ENCODE measurements at regions not wholly inside any gene's neighbourhood (a gene's known extent, or its start where the extent isn't known, plus 50 kb on each side); places are given as distances from the start of the nearest gene placed in this dataset.

GRCh38 chr21:36245649-36246048 is 74.3 kb upstream of the MORC3 start:
- Histone ChIP-seq H3K9me3 (ENCODE audit: control insufficient read depth, insufficient read depth, low read length) (no peaks in the 10 kb centered on the region), H3K4me3 (ENCODE audit: low read depth, low read length) (no peak overlapping the region), H3K36me3 (ENCODE audit: control insufficient read depth, insufficient read depth, low read length) (peaks cover 44% of the 10 kb centered on the region), H3K4me1 (ENCODE audit: control insufficient read depth, insufficient read depth, low read length) (no peaks in the 10 kb centered on the region), H3K27ac (ENCODE audit: low read depth, low read length) (no peak overlapping the region), H3K27me3 (ENCODE audit: control insufficient read depth, insufficient read depth, low read length) (no peaks in the 10 kb centered on the region)
- 96% methylated on average over 18 of the region's 18 CpGs for WGBS (ENCODE audit: insufficient coverage)
- no peak for DNase-seq (ENCODE audit: low read depth in 4 of 6, low spot score in 6 of 6)

GRCh38 chr21:36246080-36246631 is 73.8 kb upstream of the MORC3 start:
- no peaks in the 10 kb centered on the region for H3K4me1 ChIP-seq (ENCODE audit: control insufficient read depth, insufficient read depth, low read length)
- WGBS (ENCODE audit: insufficient coverage) = 75% methylated on average over 23 of the region's 23 CpGs
- no peak overlapping the region for H3K4me3 ChIP-seq (ENCODE audit: low read depth, low read length)
- no peaks in the 10 kb centered on the region for H3K27me3 ChIP-seq (ENCODE audit: control insufficient read depth, insufficient read depth, low read length)
- H3K27ac ChIP-seq (ENCODE audit: low read depth, low read length) = no peak overlapping the region
- peaks cover 48% of the 10 kb centered on the region for H3K36me3 ChIP-seq (ENCODE audit: control insufficient read depth, insufficient read depth, low read length)
- DNase-seq (ENCODE audit: low read depth in 4 of 6, low spot score in 6 of 6) = no peak
- H3K9me3 ChIP-seq (ENCODE audit: control insufficient read depth, insufficient read depth, low read length) = no peaks in the 10 kb centered on the region

GRCh38 chr21:36247316-36248010 is 72.5 kb upstream of the MORC3 start:
- H3K27ac ChIP-seq (ENCODE audit: low read depth, low read length) = no peak overlapping the region
- WGBS (ENCODE audit: insufficient coverage) = 100% methylated on average over 5 of the region's 8 CpGs
- no peaks in the 10 kb centered on the region for H3K27me3 ChIP-seq (ENCODE audit: control insufficient read depth, insufficient read depth, low read length)
- no peaks in the 10 kb centered on the region for H3K4me1 ChIP-seq (ENCODE audit: control insufficient read depth, insufficient read depth, low read length)
- no peaks in the 10 kb centered on the region for H3K9me3 ChIP-seq (ENCODE audit: control insufficient read depth, insufficient read depth, low read length)
- DNase-seq (ENCODE audit: low read depth in 4 of 6, low spot score in 6 of 6) = no peak
- H3K4me3 ChIP-seq (ENCODE audit: low read depth, low read length) = no peak overlapping the region
- peaks cover 54% of the 10 kb centered on the region for H3K36me3 ChIP-seq (ENCODE audit: control insufficient read depth, insufficient read depth, low read length)

- no peak for DNase-seq (ENCODE audit: low read depth in 4 of 6, low spot score in 6 of 6)
- no peaks in the 10 kb centered on the region for H3K9me3 ChIP-seq (ENCODE audit: control insufficient read depth, insufficient read depth, low read length)
- H3K4me1 ChIP-seq (ENCODE audit: control insufficient read depth, insufficient read depth, low read length) = no peaks in the 10 kb centered on the region
- no peaks in the 10 kb centered on the region for H3K27me3 ChIP-seq (ENCODE audit: control insufficient read depth, insufficient read depth, low read length)
- H3K36me3 ChIP-seq (ENCODE audit: control insufficient read depth, insufficient read depth, low read length) = peaks cover 67% of the 10 kb centered on the region
- 90% methylated on average over 16 of the region's 20 CpGs for WGBS (ENCODE audit: insufficient coverage)
- no peak overlapping the region for H3K4me3 ChIP-seq (ENCODE audit: low read depth, low read length)
- H3K27ac ChIP-seq (ENCODE audit: low read depth, low read length) = no peak overlapping the region
These were observed 70.2 kb upstream of the MORC3 start for GRCh38 chr21:36249576-36250422.

- DNase-seq (ENCODE audit: low read depth in 4 of 6, low spot score in 6 of 6) = peak in 1 of 6 donors; percentile 5
- Histone ChIP-seq H3K36me3 (ENCODE audit: control insufficient read depth, insufficient read depth, low read length) (peaks cover 60% of the 10 kb centered on the region), H3K4me3 (ENCODE audit: low read depth, low read length) (no peak overlapping the region), H3K4me1 (ENCODE audit: control insufficient read depth, insufficient read depth, low read length) (no peaks in the 10 kb centered on the region), H3K9me3 (ENCODE audit: control insufficient read depth, insufficient read depth, low read length) (no peaks in the 10 kb centered on the region), H3K27ac (ENCODE audit: low read depth, low read length) (no peak overlapping the region), H3K27me3 (ENCODE audit: control insufficient read depth, insufficient read depth, low read length) (no peaks in the 10 kb centered on the region)
- 64% methylated on average over 17 of the region's 17 CpGs for WGBS (ENCODE audit: insufficient coverage)
These were observed 69.4 kb upstream of the MORC3 start for GRCh38 chr21:36250423-36251075.

GRCh38 chr21:36254106-36254941 is 65.7 kb upstream of the MORC3 start:
- 45% methylated on average over 5 of the region's 6 CpGs for WGBS (ENCODE audit: insufficient coverage)
- no peaks in the 10 kb centered on the region for H3K9me3 ChIP-seq (ENCODE audit: control insufficient read depth, insufficient read depth, low read length)
- H3K36me3 ChIP-seq (ENCODE audit: control insufficient read depth, insufficient read depth, low read length) = peaks cover 50% of the 10 kb centered on the region
- DNase-seq (ENCODE audit: low read depth in 4 of 6, low spot score in 6 of 6) = no peak
- H3K4me3 ChIP-seq (ENCODE audit: low read depth, low read length) = no peak overlapping the region
- H3K27ac ChIP-seq (ENCODE audit: low read depth, low read length) = no peak overlapping the region
- H3K4me1 ChIP-seq (ENCODE audit: control insufficient read depth, insufficient read depth, low read length) = no peaks in the 10 kb centered on the region
- no peaks in the 10 kb centered on the region for H3K27me3 ChIP-seq (ENCODE audit: control insufficient read depth, insufficient read depth, low read length)

GRCh38 chr21:36255663-36256062 is 64.3 kb upstream of the MORC3 start:
- 71% methylated on average over 1 of the region's 5 CpGs for WGBS (ENCODE audit: insufficient coverage)
- peaks cover 5% of the 10 kb centered on the region for H3K4me1 ChIP-seq (ENCODE audit: control insufficient read depth, insufficient read depth, low read length)
- peaks cover 39% of the 10 kb centered on the region for H3K36me3 ChIP-seq (ENCODE audit: control insufficient read depth, insufficient read depth, low read length)
- H3K27ac ChIP-seq (ENCODE audit: low read depth, low read length) = no peak overlapping the region
- no peak overlapping the region for H3K4me3 ChIP-seq (ENCODE audit: low read depth, low read length)
- peak in 1 of 6 donors; percentile 82 for DNase-seq (ENCODE audit: low read depth in 4 of 6, low spot score in 6 of 6)
- H3K27me3 ChIP-seq (ENCODE audit: control insufficient read depth, insufficient read depth, low read length) = no peaks in the 10 kb centered on the region
- H3K9me3 ChIP-seq (ENCODE audit: control insufficient read depth, insufficient read depth, low read length) = no peaks in the 10 kb centered on the region

- Histone ChIP-seq H3K9me3 (ENCODE audit: control insufficient read depth, insufficient read depth, low read length) (no peaks in the 10 kb centered on the region), H3K36me3 (ENCODE audit: control insufficient read depth, insufficient read depth, low read length) (peaks cover 41% of the 10 kb centered on the region), H3K27me3 (ENCODE audit: control insufficient read depth, insufficient read depth, low read length) (no peaks in the 10 kb centered on the region), H3K4me3 (ENCODE audit: low read depth, low read length) (no peak overlapping the region), H3K4me1 (ENCODE audit: control insufficient read depth, insufficient read depth, low read length) (peaks cover 5% of the 10 kb centered on the region), H3K27ac (ENCODE audit: low read depth, low read length) (no peak overlapping the region)
- WGBS (ENCODE audit: insufficient coverage) = 94% methylated on average over 1 of the region's 1 CpG
- no peak for DNase-seq (ENCODE audit: low read depth in 4 of 6, low spot score in 6 of 6)
These were observed 62.3 kb upstream of the MORC3 start for GRCh38 chr21:36257657-36258056.

All from spinal cord (tissue), 9 donors.